Stimulated activated CD8-positive, alpha-beta memory T cell treated with anti-CD3 and anti-CD28 coated beads, Interleukin-2, amount 100 ng/mL, for 1 hour (primary cell): ENCODE measurements at regions not wholly inside any gene's neighbourhood (a gene's known extent, or its start where the extent isn't known, plus 50 kb on each side); places are given as distances from the start of the nearest gene placed in this dataset.

Source experiments
- DNase-seq, 2 donors: peaks; one replicate each; pipeline ENCODE4 v3.0.0-alpha.2; 2020; ENCODE audit warnings: low read depth in 2 of 2

DNA sequence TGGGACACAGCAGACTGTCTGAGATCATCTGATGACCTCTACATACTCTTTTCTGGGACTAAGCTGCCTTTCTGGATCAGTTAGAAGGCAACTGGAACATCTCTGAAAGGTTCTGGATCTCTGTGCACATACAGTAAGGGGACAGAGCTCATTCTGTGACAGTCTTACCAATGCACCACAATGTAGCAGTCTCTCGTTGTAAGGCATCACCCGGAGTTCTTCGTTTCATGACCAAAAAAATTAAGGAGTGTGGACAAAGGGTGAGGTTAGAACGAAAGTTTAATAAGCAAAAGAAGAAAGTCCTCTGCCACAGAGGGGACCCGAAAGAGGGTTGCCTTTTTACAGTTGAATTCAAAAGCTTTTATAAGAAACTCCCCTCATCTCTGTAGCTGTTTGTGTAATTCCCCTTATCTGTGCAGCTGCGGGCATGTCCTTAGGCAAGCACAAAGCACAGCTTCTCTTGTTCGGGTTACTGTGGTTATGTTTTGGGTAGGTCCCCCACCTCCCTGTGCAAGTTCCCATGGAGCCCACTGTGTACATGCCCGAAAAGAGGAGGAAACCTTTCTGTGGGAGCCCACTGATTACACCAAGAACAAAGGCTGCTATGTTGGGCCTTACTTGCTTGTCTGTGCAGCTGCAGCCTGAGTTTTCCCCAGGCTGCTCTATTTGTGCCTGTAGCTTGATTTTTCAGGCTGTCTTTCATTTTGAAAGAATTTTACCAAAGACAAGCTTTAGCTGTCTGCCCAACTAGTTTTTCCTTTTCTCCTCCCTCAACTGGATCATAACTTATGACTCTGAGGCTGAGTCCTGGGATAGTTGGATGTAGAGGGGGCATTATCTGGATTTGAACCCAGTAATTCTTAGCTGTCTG is 53.1 kb upstream of the CACNA1E start:
- DNase-seq: no peak
